ENCODE measurements at regions not wholly inside any gene's neighbourhood (a gene's known extent, or its start where the extent isn't known, plus 50 kb on each side); places are given as distances from the start of the nearest gene placed in this dataset.

- TF ChIP-seq CTCF (IDR thresholded peaks at IDR 0.05) (no peak), POLR2A (IDR thresholded peaks at IDR 0.05) (no peak), EP300 (IDR thresholded peaks at IDR 0.05) (no peak)
Observed at GRCh38 chr22:49574205-49574880, 253.3 kb downstream of the BRD1 start.
